ENCODE measurements at regions not wholly inside any gene's neighbourhood (a gene's known extent, or its start where the extent isn't known, plus 50 kb on each side); places are given as distances from the start of the nearest gene placed in this dataset.
A peak's percentile ranks its signal among the peaks of the same experiment; 100 is the strongest.

DNA sequence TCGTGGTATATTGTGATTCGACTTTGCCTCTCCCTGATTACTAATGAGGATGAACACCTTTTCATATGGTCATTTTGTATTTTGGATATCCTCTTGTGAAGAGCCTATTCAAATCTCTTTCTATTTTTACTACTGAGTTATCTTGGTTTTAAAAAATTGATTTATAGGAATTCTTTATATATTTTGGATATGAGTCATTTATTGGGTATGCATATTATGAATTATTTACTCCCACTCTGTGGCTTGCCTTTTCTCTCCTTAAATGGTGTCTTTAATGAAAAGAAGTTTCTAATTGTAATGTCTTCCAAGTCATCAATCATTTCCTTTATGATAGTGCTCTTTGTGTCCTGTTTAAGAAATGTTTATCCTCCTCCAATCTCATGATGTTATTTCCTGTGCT is 191.5 kb upstream of the DPH6 start:
- H3K36me3 ChIP-seq (ENCODE audit: insufficient read depth, low read length), result no peaks in the 10 kb centered on the region
- H3K4me1 ChIP-seq (ENCODE audit: insufficient read depth, low read length), result peaks cover 13% of the 10 kb centered on the region
- Mint-ChIP-seq H3K4me1 (ENCODE audit: low read depth, unreplicated experiment) (peaks cover 28% of the 10 kb centered on the region), H3K27ac (ENCODE audit: unreplicated experiment) (peak overlapping the region; percentile 86), H3K27me3 (ENCODE audit: low read depth, unreplicated experiment) (no peaks in the 10 kb centered on the region), H3K4me3 (ENCODE audit: unreplicated experiment) (no peak overlapping the region), H3K36me3 (ENCODE audit: low read depth, unreplicated experiment) (no peaks in the 10 kb centered on the region), H3K9me3 (ENCODE audit: unreplicated experiment) (peaks cover 1% of the 10 kb centered on the region)
- no peak for TF ChIP-seq EZH2 (IDR thresholded peaks at IDR 0.05; ENCODE audit: insufficient read depth, low read length)
- TF ChIP-seq, protein P1, sequence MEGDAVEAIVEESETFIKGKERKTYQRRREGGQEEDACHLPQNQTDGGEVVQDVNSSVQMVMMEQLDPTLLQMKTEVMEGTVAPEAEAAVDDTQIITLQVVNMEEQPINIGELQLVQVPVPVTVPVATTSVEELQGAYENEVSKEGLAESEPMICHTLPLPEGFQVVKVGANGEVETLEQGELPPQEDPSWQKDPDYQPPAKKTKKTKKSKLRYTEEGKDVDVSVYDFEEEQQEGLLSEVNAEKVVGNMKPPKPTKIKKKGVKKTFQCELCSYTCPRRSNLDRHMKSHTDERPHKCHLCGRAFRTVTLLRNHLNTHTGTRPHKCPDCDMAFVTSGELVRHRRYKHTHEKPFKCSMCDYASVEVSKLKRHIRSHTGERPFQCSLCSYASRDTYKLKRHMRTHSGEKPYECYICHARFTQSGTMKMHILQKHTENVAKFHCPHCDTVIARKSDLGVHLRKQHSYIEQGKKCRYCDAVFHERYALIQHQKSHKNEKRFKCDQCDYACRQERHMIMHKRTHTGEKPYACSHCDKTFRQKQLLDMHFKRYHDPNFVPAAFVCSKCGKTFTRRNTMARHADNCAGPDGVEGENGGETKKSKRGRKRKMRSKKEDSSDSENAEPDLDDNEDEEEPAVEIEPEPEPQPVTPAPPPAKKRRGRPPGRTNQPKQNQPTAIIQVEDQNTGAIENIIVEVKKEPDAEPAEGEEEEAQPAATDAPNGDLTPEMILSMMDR (IDR thresholded peaks at IDR 0.05; ENCODE audit: insufficient read depth, low read depth, low read length), result no peak
- H3K4me2 ChIP-seq (ENCODE audit: low read length), result peak overlapping the region; percentile 37
- no peak overlapping the region for H2AFZ ChIP-seq (ENCODE audit: low read depth, low read length)
- no peak overlapping the region for H3K4me3 ChIP-seq (ENCODE audit: insufficient read depth, low read depth, low read length)
- no peaks in the 10 kb centered on the region for H3K79me2 ChIP-seq (ENCODE audit: insufficient read depth, low read length)
- no peaks in the 10 kb centered on the region for H3K27me3 ChIP-seq (ENCODE audit: insufficient read depth, low read length)
- DNase-seq (ENCODE audit: low read depth) (peak; percentile 72), FAIRE-seq (no peak)
- H3K9ac ChIP-seq (ENCODE audit: low read length), result no peak overlapping the region
- H3K27ac ChIP-seq (ENCODE audit: low read depth, low read length), result peak overlapping the region; percentile 39
- no peaks in the 10 kb centered on the region for H3K9me3 ChIP-seq (ENCODE audit: insufficient read depth, low read depth, low read length)
- H4K20me1 ChIP-seq (ENCODE audit: insufficient read depth, low read length), result no peaks in the 10 kb centered on the region

- no peaks in the 10 kb centered on the region for H3K9me3 ChIP-seq (ENCODE audit: insufficient read depth, low read depth, low read length)
- H3K27ac Mint-ChIP-seq (ENCODE audit: unreplicated experiment), result peak overlapping the region; percentile 86
- no peak overlapping the region for H3K4me3 ChIP-seq (ENCODE audit: insufficient read depth, low read depth, low read length)
- DNase-seq (ENCODE audit: low read depth), result peak; percentile 82
- H2AFZ ChIP-seq (ENCODE audit: low read depth, low read length), result no peak overlapping the region
- TF ChIP-seq, protein P1 (IDR thresholded peaks at IDR 0.05; ENCODE audit: insufficient read depth, low read depth, low read length), result no peak
- no peak for TF ChIP-seq EZH2 (IDR thresholded peaks at IDR 0.05; ENCODE audit: insufficient read depth, low read length)
- peaks cover 28% of the 10 kb centered on the region for H3K4me1 Mint-ChIP-seq (ENCODE audit: low read depth, unreplicated experiment)
- H3K79me2 ChIP-seq (ENCODE audit: insufficient read depth, low read length), result no peaks in the 10 kb centered on the region
- peaks cover 13% of the 10 kb centered on the region for H3K4me1 ChIP-seq (ENCODE audit: insufficient read depth, low read length)
- peak overlapping the region; percentile 4 for H3K4me3 Mint-ChIP-seq (ENCODE audit: unreplicated experiment)
- no peaks in the 10 kb centered on the region for H4K20me1 ChIP-seq (ENCODE audit: insufficient read depth, low read length)
- FAIRE-seq, result no peak
- no peaks in the 10 kb centered on the region for H3K36me3 ChIP-seq (ENCODE audit: insufficient read depth, low read length)
- H3K27me3 Mint-ChIP-seq (ENCODE audit: low read depth, unreplicated experiment), result no peaks in the 10 kb centered on the region
- peak overlapping the region; percentile 39 for H3K27ac ChIP-seq (ENCODE audit: low read depth, low read length)
- H3K27me3 ChIP-seq (ENCODE audit: insufficient read depth, low read length), result no peaks in the 10 kb centered on the region
- H3K9ac ChIP-seq (ENCODE audit: low read length), result no peak overlapping the region
- H3K4me2 ChIP-seq (ENCODE audit: low read length), result peak overlapping the region; percentile 37
- H3K9me3 Mint-ChIP-seq (ENCODE audit: unreplicated experiment), result peaks cover 6% of the 10 kb centered on the region
- H3K36me3 Mint-ChIP-seq (ENCODE audit: low read depth, unreplicated experiment), result no peaks in the 10 kb centered on the region
Observed at GRCh38 chr15:35738370-35738769, 192.4 kb upstream of the DPH6 start.

GRCh38 chr15:35740761-35741160 is 194.8 kb upstream of the DPH6 start:
- no peaks in the 10 kb centered on the region for H3K9me3 ChIP-seq (ENCODE audit: insufficient read depth, low read depth, low read length)
- no peaks in the 10 kb centered on the region for H4K20me1 ChIP-seq (ENCODE audit: insufficient read depth, low read length)
- no peaks in the 10 kb centered on the region for H3K36me3 Mint-ChIP-seq (ENCODE audit: low read depth, unreplicated experiment)
- no peaks in the 10 kb centered on the region for H3K79me2 ChIP-seq (ENCODE audit: insufficient read depth, low read length)
- peak; percentile 34 for DNase-seq (ENCODE audit: low read depth)
- H3K9ac ChIP-seq (ENCODE audit: low read length), result no peak overlapping the region
- no peak overlapping the region for H2AFZ ChIP-seq (ENCODE audit: low read depth, low read length)
- no peak overlapping the region for H3K4me2 ChIP-seq (ENCODE audit: low read length)
- peaks cover 10% of the 10 kb centered on the region for H3K9me3 Mint-ChIP-seq (ENCODE audit: unreplicated experiment)
- no peaks in the 10 kb centered on the region for H3K27me3 ChIP-seq (ENCODE audit: insufficient read depth, low read length)
- H3K27ac ChIP-seq (ENCODE audit: low read depth, low read length), result no peak overlapping the region
- H3K4me3 ChIP-seq (ENCODE audit: insufficient read depth, low read depth, low read length), result no peak overlapping the region
- peaks cover 28% of the 10 kb centered on the region for H3K4me1 Mint-ChIP-seq (ENCODE audit: low read depth, unreplicated experiment)
- H3K4me3 Mint-ChIP-seq (ENCODE audit: unreplicated experiment), result no peak overlapping the region
- no peak for FAIRE-seq
- H3K4me1 ChIP-seq (ENCODE audit: insufficient read depth, low read length), result peaks cover 13% of the 10 kb centered on the region
- no peaks in the 10 kb centered on the region for H3K27me3 Mint-ChIP-seq (ENCODE audit: low read depth, unreplicated experiment)
- H3K36me3 ChIP-seq (ENCODE audit: insufficient read depth, low read length), result no peaks in the 10 kb centered on the region
- TF ChIP-seq EZH2 (IDR thresholded peaks at IDR 0.05; ENCODE audit: insufficient read depth, low read length), result no peak
- TF ChIP-seq, protein P1 (IDR thresholded peaks at IDR 0.05; ENCODE audit: insufficient read depth, low read depth, low read length), result no peak
- no peak overlapping the region for H3K27ac Mint-ChIP-seq (ENCODE audit: unreplicated experiment)

All from astrocyte (in vitro differentiated cells and primary cell).